IPS-20b (cell line): ENCODE measurements at regions not wholly inside any gene's neighbourhood (a gene's known extent, or its start where the extent isn't known, plus 50 kb on each side); places are given as distances from the start of the nearest gene placed in this dataset.

Experiments
- H3K27ac ChIP-seq: one replicate; pipeline ENCODE4 v1.5.1; 2013; ENCODE audit warnings: low read length
- H3K27me3 ChIP-seq: 2 replicates; pipeline ENCODE4 v1.6.1; 2013; ENCODE audit warnings: mild to moderate bottlenecking, low read length, inconsistent platforms; ENCODE audit not compliant: insufficient read depth
- H3K36me3 ChIP-seq: 2 replicates; pipeline ENCODE4 v1.6.1; 2013; ENCODE audit warnings: low read depth, mild to moderate bottlenecking, inconsistent platforms, low read length, moderate library complexity; ENCODE audit not compliant: insufficient read depth
- H3K4me1 ChIP-seq: 2 replicates; pipeline ENCODE4 v1.6.1; 2013; ENCODE audit warnings: mild to moderate bottlenecking, control low read depth, inconsistent platforms, low read length, moderate library complexity; ENCODE audit not compliant: insufficient read depth
- H3K4me3 ChIP-seq: 2 replicates; pipeline ENCODE4 v1.5.1; 2013; ENCODE audit warnings: mild to moderate bottlenecking, low read length, inconsistent platforms
- H3K9ac ChIP-seq: 2 replicates; pipeline ENCODE4 v1.6.1; 2013; ENCODE audit warnings: low read depth, mild to moderate bottlenecking, inconsistent platforms, low read length, moderate library complexity
- H3K9me3 ChIP-seq: 2 replicates; pipeline ENCODE4 v1.6.1; 2013; ENCODE audit warnings: mild to moderate bottlenecking, low read depth, low read length, inconsistent platforms; ENCODE audit not compliant: insufficient read depth

DNA sequence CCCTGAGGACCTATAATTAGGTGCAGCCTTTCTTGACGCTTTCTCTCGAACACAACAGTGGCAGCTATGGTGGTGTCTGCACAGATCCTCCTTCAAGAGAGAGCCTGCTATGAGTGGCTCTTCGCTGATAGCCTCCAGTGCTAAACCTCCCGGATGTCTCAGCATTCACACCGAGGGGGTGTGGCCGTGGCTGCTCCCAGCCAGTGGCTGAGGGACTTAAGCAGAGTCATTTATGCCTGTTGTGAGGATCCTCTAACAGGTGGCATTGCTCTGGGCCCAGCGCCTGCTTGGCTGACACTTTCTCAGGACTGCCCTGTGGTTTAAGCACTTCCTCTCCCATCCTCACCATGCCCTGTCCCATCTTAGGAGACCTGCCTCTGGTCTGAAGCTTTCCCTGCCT lies 592.0 kb upstream of the LRRTM1 start:
- no peaks in the 10 kb centered on the region for H3K4me1 ChIP-seq
- H3K9ac ChIP-seq: no peak overlapping the region
- H3K36me3 ChIP-seq: no peaks in the 10 kb centered on the region
- no peaks in the 10 kb centered on the region for H3K9me3 ChIP-seq
- H3K4me3 ChIP-seq: no peak overlapping the region
- H3K27ac ChIP-seq: no peak overlapping the region
- H3K27me3 ChIP-seq: no peaks in the 10 kb centered on the region

DNA sequence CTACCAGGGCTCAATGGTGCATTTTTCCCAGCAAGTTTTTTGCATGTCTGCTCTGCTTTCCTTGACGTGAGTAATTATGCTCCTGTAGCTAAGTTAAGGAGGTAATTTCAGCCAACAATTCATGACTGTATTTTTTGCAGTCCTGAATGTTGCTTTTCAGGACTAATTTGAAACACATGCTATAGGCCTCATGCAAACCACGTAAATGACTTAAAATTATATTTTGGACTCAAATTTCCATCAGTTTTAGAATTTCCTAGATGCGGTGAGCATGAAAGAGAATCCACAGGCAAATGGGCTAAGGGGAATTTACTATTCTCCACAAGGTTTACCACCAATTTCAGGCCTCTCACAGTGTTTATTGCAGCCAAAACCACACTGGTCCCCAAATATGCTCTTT lies 589.9 kb upstream of the LRRTM1 start:
- Histone ChIP-seq H3K9ac (no peak overlapping the region), H3K27ac (no peak overlapping the region), H3K4me3 (no peak overlapping the region), H3K9me3 (no peaks in the 10 kb centered on the region), H3K4me1 (no peaks in the 10 kb centered on the region), H3K27me3 (no peaks in the 10 kb centered on the region), H3K36me3 (no peaks in the 10 kb centered on the region)

DNA sequence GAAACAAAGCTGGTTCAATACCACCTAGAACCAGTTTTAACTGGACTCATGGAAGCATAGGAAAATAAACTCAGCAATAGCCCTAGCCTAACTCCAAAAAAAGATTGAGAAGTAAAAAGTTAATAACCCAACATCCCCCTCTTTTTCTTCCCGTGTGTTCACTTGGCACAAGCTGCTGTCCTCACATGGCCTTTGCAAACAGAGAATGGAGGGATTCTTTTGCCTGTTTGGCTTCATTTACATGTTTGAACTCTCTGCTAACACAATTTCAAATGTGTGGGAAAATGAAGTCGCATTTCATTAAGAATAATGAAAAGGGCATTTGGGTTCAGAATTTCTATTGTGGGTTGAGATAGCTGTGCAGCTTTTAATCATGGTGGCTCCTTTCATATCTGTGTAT lies 589.2 kb upstream of the LRRTM1 start:
- Histone ChIP-seq H3K36me3 (no peaks in the 10 kb centered on the region), H3K9me3 (no peaks in the 10 kb centered on the region), H3K27me3 (no peaks in the 10 kb centered on the region), H3K9ac (no peak overlapping the region), H3K4me3 (no peak overlapping the region), H3K27ac (no peak overlapping the region), H3K4me1 (no peaks in the 10 kb centered on the region)

DNA sequence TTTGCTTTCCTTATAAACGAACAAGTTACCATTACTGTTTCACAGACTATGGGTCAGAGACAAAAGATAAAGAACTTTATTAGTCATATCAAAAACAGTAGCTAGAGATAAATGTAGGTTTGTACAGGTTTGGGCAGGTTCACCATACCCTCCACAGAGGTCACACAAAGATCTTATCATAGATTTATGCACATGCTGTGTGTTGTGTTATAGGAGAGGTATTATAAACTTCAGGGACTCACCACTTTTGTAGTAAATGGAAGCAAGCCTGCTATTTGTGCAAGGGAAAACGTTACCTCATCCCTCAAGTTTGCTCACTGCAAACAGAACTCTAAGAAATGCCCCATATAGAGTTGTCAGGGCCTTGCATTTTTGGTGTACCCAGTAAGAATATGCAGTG lies 584.5 kb upstream of the LRRTM1 start:
- Histone ChIP-seq H3K4me3 (no peak overlapping the region), H3K9ac (no peak overlapping the region), H3K4me1 (no peaks in the 10 kb centered on the region), H3K27me3 (no peaks in the 10 kb centered on the region), H3K27ac (no peak overlapping the region), H3K9me3 (no peaks in the 10 kb centered on the region), H3K36me3 (no peaks in the 10 kb centered on the region)

DNA sequence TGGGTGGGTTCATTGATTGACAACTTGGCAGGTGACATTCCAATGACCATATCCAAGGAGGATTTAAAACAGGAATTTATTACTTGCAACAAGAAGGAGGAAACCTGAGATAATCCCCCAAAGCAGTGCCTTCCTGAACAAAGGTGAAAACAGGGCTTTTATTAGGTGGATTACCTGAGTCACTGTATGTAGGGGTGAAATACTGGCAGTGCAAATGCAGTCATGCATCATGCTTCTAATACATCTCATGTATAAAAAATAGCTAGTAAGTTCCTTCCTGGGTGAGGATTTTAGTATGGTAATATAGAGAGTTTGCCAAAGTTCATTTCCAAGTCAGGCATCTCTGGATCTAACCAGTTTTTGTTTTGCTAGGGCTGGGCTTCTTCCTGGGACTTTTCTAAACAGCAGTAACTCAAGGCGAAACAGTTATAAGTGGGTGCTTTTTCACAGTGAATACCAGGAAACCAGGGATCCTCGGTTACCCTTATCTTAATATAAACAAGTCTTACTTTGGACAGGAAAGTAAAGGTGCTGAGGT lies 583.4 kb upstream of the LRRTM1 start:
- Histone ChIP-seq H3K4me1 (no peaks in the 10 kb centered on the region), H3K9me3 (no peaks in the 10 kb centered on the region), H3K9ac (no peak overlapping the region), H3K36me3 (no peaks in the 10 kb centered on the region), H3K4me3 (no peak overlapping the region), H3K27ac (no peak overlapping the region), H3K27me3 (no peaks in the 10 kb centered on the region)

DNA sequence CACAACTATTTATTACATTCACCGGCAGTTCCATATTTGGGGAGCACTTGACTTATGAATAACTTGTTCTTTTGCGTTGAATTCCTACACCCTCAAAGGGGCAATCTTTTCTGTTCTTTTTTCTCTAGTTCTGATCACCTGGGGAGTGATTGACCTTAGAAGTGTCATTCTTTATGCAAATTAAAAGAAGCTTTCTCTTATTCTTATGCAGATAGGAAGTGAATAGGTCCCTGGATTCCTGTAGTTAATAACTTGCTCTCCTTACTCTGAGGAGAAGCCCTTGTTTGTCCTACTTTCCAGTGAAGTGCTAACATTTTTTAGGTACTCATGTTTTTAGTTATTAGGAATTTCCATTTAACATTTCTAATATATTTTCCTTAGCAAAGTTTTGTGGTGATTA lies 569.8 kb upstream of the LRRTM1 start:
- peak overlapping the region; percentile 60 for H3K27ac ChIP-seq
- no peaks in the 10 kb centered on the region for H3K9me3 ChIP-seq
- H3K4me3 ChIP-seq: peak overlapping the region; percentile 53

DNA sequence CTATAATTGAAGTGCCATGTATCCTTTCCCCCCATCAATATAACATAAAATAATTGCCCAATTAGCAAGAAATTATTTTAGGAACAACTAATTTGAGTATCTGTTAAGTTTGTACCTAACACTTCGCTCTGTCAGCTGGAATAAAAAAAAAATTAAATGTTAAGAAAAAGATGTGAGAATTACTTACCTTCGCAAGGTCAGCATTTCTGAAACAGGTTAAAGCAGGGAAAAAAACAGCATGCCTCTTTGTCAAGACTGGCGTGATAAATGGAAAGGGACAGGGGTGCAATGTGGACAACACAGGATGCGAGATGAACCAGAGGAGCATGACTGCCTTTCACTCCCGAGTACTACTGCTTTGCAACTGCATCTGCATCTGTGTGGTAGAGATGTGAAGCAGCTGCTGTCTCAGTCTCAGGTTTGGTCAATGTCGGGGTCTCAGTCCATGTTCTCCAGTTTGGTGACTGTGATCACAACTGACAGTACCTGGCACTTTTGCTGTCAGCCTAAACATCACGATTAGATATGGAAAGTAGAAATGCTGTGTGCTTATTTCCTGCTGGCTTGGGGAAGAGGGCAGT lies 565.4 kb upstream of the LRRTM1 start:
- H3K4me3 ChIP-seq: no peak overlapping the region
- H3K4me1 ChIP-seq: peaks cover 24% of the 10 kb centered on the region
- no peak overlapping the region for H3K9ac ChIP-seq
- H3K9me3 ChIP-seq: no peaks in the 10 kb centered on the region
- H3K36me3 ChIP-seq: no peaks in the 10 kb centered on the region
- no peak overlapping the region for H3K27ac ChIP-seq
- no peaks in the 10 kb centered on the region for H3K27me3 ChIP-seq

More for the DNA sequence above, 569.8 kb upstream of the LRRTM1 start:
- Histone ChIP-seq H3K36me3 (no peaks in the 10 kb centered on the region), H3K27me3 (no peaks in the 10 kb centered on the region), H3K9ac (peak overlapping the region; percentile 21; the same call in 1 of the 2 replicates), H3K4me1 (peaks cover 31% of the 10 kb centered on the region)

DNA sequence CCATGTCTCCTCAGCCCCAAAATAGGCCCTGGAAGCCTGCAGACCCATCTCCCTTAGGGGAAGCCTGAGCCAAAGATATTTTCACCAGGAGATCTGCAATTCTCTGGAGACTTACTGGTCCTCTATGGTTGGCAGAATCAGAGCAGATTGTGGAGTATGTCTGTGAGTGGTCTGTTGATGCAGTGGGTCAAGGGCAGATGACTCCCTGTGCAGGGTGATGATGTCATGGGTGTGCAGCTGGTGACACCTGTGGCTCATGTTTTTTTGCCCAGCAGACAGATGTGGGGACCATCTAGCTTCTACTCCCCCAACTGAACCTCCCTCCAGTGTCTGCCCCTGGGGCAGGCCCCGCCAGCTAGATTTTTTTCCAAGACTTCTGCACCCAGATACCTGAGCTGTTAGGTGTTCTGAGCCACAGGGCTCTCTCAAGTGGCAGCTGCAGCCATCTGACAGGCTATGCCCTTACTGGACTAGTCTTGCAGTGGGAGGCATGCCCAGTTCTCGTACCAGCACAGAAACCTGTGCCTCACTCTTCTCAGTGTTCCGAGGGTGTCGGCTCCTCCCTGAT lies 558.7 kb upstream of the LRRTM1 start:
- no peak overlapping the region for H3K4me3 ChIP-seq
- no peak overlapping the region for H3K27ac ChIP-seq
- no peaks in the 10 kb centered on the region for H3K27me3 ChIP-seq
- H3K4me1 ChIP-seq: no peaks in the 10 kb centered on the region
- no peak overlapping the region for H3K9ac ChIP-seq
- H3K36me3 ChIP-seq: no peaks in the 10 kb centered on the region
- no peaks in the 10 kb centered on the region for H3K9me3 ChIP-seq

DNA sequence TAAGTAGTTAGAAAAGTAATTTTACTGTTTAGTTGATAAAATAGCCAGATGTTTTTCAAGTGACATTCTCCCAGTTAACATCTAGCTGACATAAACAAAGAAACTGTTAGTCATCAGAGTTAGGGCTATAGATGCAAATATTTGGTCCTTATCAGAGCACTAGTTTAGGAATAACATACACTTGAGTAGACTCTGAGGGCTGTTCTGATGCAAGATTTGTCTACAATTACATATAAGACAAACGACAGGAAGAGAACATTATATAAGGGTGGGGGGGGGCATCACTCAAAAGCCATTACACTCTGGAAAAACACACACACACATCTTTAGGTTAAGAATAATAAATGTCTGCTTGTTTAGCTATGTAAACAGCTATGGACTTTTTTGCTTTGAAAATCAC lies 554.4 kb upstream of the LRRTM1 start:
- Histone ChIP-seq H3K27ac (no peak overlapping the region), H3K9ac (no peak overlapping the region), H3K27me3 (no peaks in the 10 kb centered on the region), H3K4me1 (no peaks in the 10 kb centered on the region), H3K9me3 (no peaks in the 10 kb centered on the region), H3K36me3 (no peaks in the 10 kb centered on the region), H3K4me3 (no peak overlapping the region)

DNA sequence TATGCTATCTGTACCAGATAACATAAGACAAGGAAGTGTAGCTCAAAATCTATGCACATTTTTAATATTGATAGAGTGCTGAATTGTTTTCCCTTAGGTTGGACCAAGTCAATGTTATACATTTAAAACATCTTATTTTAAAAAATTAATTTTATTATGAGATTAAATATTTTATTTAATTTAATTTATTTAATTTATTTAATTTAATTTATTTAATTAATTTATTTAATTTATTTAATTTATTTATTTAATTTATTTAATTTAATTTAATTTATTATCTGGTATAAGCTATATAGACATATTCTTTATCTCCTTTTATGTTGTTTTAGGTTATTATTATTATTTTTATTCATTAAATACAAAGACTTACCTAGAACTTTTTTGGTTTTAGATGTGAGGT lies 551.7 kb upstream of the LRRTM1 start:
- no peaks in the 10 kb centered on the region for H3K36me3 ChIP-seq
- no peak overlapping the region for H3K27ac ChIP-seq
- H3K27me3 ChIP-seq: no peaks in the 10 kb centered on the region
- no peaks in the 10 kb centered on the region for H3K4me1 ChIP-seq
- H3K9ac ChIP-seq: no peak overlapping the region
- no peaks in the 10 kb centered on the region for H3K9me3 ChIP-seq
- no peak overlapping the region for H3K4me3 ChIP-seq

DNA sequence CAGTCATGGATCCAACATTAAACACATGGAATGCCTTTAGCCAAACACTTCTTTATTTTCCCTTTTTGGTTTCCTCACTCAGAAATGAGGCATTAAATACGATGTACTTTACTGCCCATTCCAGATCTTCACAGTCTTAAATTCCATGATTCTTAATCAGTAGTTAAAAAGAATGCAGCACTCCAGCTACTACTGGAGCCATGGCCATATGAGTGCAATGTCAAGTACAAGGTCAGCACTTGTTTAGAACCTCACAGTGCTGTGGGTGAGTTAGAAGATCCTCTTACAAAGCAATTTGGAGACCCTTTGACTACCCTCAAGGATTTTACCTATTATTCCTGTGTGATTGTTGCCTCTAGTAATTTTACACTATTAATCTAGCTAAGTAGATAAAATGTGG lies 550.3 kb upstream of the LRRTM1 start:
- H3K36me3 ChIP-seq: no peaks in the 10 kb centered on the region
- H3K9ac ChIP-seq: no peak overlapping the region
- H3K27ac ChIP-seq: no peak overlapping the region
- H3K9me3 ChIP-seq: no peaks in the 10 kb centered on the region
- no peaks in the 10 kb centered on the region for H3K27me3 ChIP-seq
- H3K4me3 ChIP-seq: no peak overlapping the region
- H3K4me1 ChIP-seq: no peaks in the 10 kb centered on the region

DNA sequence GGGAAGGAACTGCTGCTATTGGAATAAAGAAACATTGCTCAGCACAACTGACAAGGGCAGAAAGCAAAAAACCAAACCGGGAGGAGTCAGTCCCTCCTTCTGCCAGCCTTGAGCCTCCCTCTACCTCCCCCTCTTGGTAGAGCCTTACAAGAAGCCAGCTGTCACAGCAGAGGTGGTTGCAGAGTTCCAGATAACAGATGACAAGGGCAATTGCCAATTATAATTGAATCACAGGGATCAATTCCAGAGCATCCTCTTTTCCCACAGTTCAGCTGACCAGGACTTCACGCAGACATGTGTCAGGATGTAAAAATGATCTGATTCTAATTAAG lies 548.2 kb upstream of the LRRTM1 start:
- no peaks in the 10 kb centered on the region for H3K4me1 ChIP-seq
- H3K27me3 ChIP-seq: no peaks in the 10 kb centered on the region
- H3K27ac ChIP-seq: no peak overlapping the region
- H3K9me3 ChIP-seq: no peaks in the 10 kb centered on the region
- H3K36me3 ChIP-seq: no peaks in the 10 kb centered on the region
- H3K9ac ChIP-seq: no peak overlapping the region
- H3K4me3 ChIP-seq: no peak overlapping the region
